H9 (cell line): ENCODE measurements at regions not wholly inside any gene's neighbourhood (a gene's known extent, or its start where the extent isn't known, plus 50 kb on each side); places are given as distances from the start of the nearest gene placed in this dataset.

Experiments used
- DNase-seq: peaks from one replicate; pipeline ENCODE4 v3.0.0-alpha.2; 2017
- H2AFZ ChIP-seq: one replicate; pipeline ENCODE4 v1.6.1; 2013; ENCODE audit warnings: mild to moderate bottlenecking, low read length, control low read depth, moderate library complexity
- H2AK5ac ChIP-seq: 2 replicates; pipeline ENCODE4 v1.6.1; 2013; ENCODE audit warnings: low read length, control low read depth, mixed read lengths; ENCODE audit not compliant: insufficient read length
- H2BK120ac ChIP-seq: one replicate; pipeline ENCODE4 v1.6.1; 2013; ENCODE audit warnings: low read depth, mild to moderate bottlenecking, low read length, control low read depth, inconsistent platforms; ENCODE audit not compliant: poor library complexity, severe bottlenecking
- H2BK12ac ChIP-seq: 2 replicates; pipeline ENCODE4 v1.6.1; 2013; ENCODE audit warnings: low read length, control low read depth, mixed read lengths, low read depth; ENCODE audit not compliant: insufficient read length
- H2BK15ac ChIP-seq: 2 replicates; pipeline ENCODE4 v1.6.1; 2013; ENCODE audit warnings: low read depth, low read length, control low read depth
- H2BK20ac ChIP-seq: one replicate; pipeline ENCODE4 v1.6.1; 2013; ENCODE audit warnings: low read depth, mild to moderate bottlenecking, low read length, control low read depth, inconsistent platforms; ENCODE audit not compliant: poor library complexity, severe bottlenecking
- H2BK5ac ChIP-seq: 2 replicates; pipeline ENCODE4 v1.6.1; 2013; ENCODE audit warnings: low read length, control low read depth, mixed read lengths; ENCODE audit not compliant: insufficient read length
- H3K14ac ChIP-seq: 2 replicates; pipeline ENCODE4 v1.6.1; 2013; ENCODE audit warnings: low read length, control low read depth; ENCODE audit not compliant: insufficient read depth
- H3K18ac ChIP-seq: 2 replicates; pipeline ENCODE4 v1.6.1; 2013; ENCODE audit warnings: low read depth, mild to moderate bottlenecking, mixed read lengths, low read length, control low read depth; ENCODE audit not compliant: insufficient read length
- H3K23ac ChIP-seq: 2 replicates; pipeline ENCODE4 v1.6.1; 2013; ENCODE audit warnings: low read length, control low read depth, mixed read lengths, low read depth; ENCODE audit not compliant: insufficient read length
- H3K23me2 ChIP-seq: 2 replicates; pipeline ENCODE4 v1.6.1; 2013; ENCODE audit warnings: low read depth, mild to moderate bottlenecking, mixed read lengths, low read length, control low read depth; ENCODE audit not compliant: insufficient read length, poor library complexity, severe bottlenecking
- H3K27ac ChIP-seq: 2 replicates; pipeline ENCODE4 v1.5.1; 2013; ENCODE audit warnings: low read length, control low read depth, mixed read lengths, low read depth; ENCODE audit not compliant: insufficient read length
- H3K27me3 ChIP-seq: 2 replicates; pipeline ENCODE4 v1.6.1; 2013; ENCODE audit warnings: low read length, control low read depth, inconsistent platforms; ENCODE audit not compliant: insufficient read depth
- H3K4ac ChIP-seq: 2 replicates; pipeline ENCODE4 v1.6.1; 2013; ENCODE audit warnings: low read depth, mild to moderate bottlenecking, control low read depth, inconsistent platforms, low read length, moderate library complexity
- H3K4me1 ChIP-seq: 2 replicates; pipeline ENCODE4 v1.6.1; 2013; ENCODE audit warnings: low read length, control low read depth, inconsistent platforms; ENCODE audit not compliant: insufficient read depth
- H3K4me2 ChIP-seq: 2 replicates; pipeline ENCODE4 v1.6.1; 2013; ENCODE audit warnings: low read length, control low read depth, mixed read lengths; ENCODE audit not compliant: insufficient read length, insufficient read depth
- H3K56ac ChIP-seq: 2 replicates; pipeline ENCODE4 v1.6.1; 2013; ENCODE audit warnings: low read depth, mild to moderate bottlenecking, mixed read lengths, low read length, control low read depth; ENCODE audit not compliant: insufficient read length
- H3K79me1 ChIP-seq: 2 replicates; pipeline ENCODE4 v1.6.1; 2013; ENCODE audit warnings: low read depth, mild to moderate bottlenecking, moderate library complexity, low read length, control low read depth, inconsistent platforms; ENCODE audit not compliant: insufficient read depth, poor library complexity, severe bottlenecking
- H3K79me2 ChIP-seq: 2 replicates; pipeline ENCODE4 v1.6.1; 2013; ENCODE audit warnings: low read length, control low read depth, inconsistent platforms; ENCODE audit not compliant: insufficient read depth
- H3K9ac ChIP-seq: 2 replicates; pipeline ENCODE4 v1.6.1; 2013; ENCODE audit warnings: low read length, control low read depth, mixed read lengths; ENCODE audit not compliant: insufficient read length; ENCODE audit errors: extremely low read depth
- H3K9me3 ChIP-seq: one replicate; pipeline ENCODE4 v1.6.1; 2013; ENCODE audit warnings: low read depth, low read length, inconsistent platforms; ENCODE audit not compliant: control insufficient read depth
- H3T11ph ChIP-seq: one replicate; pipeline ENCODE4 v1.6.1; 2013; ENCODE audit warnings: mild to moderate bottlenecking, low read length, control low read depth, inconsistent platforms
- H4K20me1 ChIP-seq: one replicate; pipeline ENCODE4 v1.6.1; 2013; ENCODE audit not compliant: control insufficient read depth, insufficient read length, insufficient read depth
- H4K5ac ChIP-seq: 2 replicates; pipeline ENCODE4 v1.6.1; 2013; ENCODE audit warnings: low read depth, mild to moderate bottlenecking, mixed read lengths, low read length, control low read depth; ENCODE audit not compliant: insufficient read length
- H4K8ac ChIP-seq: replicated peaks from 2 replicates; pipeline ENCODE4 v1.6.1; 2013; ENCODE audit warnings: low read length, control low read depth, mixed read lengths, low read depth; ENCODE audit not compliant: insufficient read length
- H4K91ac ChIP-seq: 2 replicates; pipeline ENCODE4 v1.6.1; 2013; ENCODE audit warnings: low read depth, mild to moderate bottlenecking, moderate library complexity, mixed read lengths, low read length, control low read depth; ENCODE audit not compliant: insufficient read length
- H3K27ac Mint-ChIP-seq, 3 experiments: 2 replicates in 2 of 3; 3 replicates in 1 of 3; pipeline ENCODE4 v1.8.0; 2020 to 2021; ENCODE audit warnings: mixed read lengths in 3 of 3, mild to moderate bottlenecking in 1 of 3, moderate library complexity in 1 of 3
- H3K27me3 Mint-ChIP-seq: 2 replicates; pipeline ENCODE4 v1.8.0; 2021; ENCODE audit warnings: low read depth, mild to moderate bottlenecking, moderate library complexity, mixed read lengths
- H3K36me3 Mint-ChIP-seq, 3 experiments: 2 replicates in 2 of 3; 3 replicates in 1 of 3; pipeline ENCODE4 v1.8.0; 2020 to 2021; ENCODE audit warnings: low read depth in 3 of 3, mixed read lengths in 3 of 3; ENCODE audit not compliant: insufficient read depth in 1 of 3
- H3K4me1 Mint-ChIP-seq, 2 experiments: 2 replicates each; pipeline ENCODE4 v1.8.0; 2020; ENCODE audit warnings: mixed read lengths in 2 of 2
- H3K4me3 Mint-ChIP-seq, 2 experiments: 2 replicates in 1 of 2; 3 replicates in 1 of 2; pipeline ENCODE4 v1.8.0; 2020 to 2021; ENCODE audit warnings: mild to moderate bottlenecking in 2 of 2, mixed read lengths in 2 of 2, moderate library complexity in 1 of 2
- H3K9me3 Mint-ChIP-seq, 2 experiments: 2 replicates in 1 of 2; 3 replicates in 1 of 2; pipeline ENCODE4 v1.8.0; 2020; ENCODE audit warnings: mild to moderate bottlenecking in 2 of 2, mixed read lengths in 2 of 2, moderate library complexity in 1 of 2
- WGBS: extraction: QIAGEN DNeasy Blood & Tissue Kit; methylation state at CpG from one replicate; pipeline ENCODE4 v1.1.7; 2013; ENCODE audit warnings: missing lambda C conversion rate, low lambda C conversion rate, mixed read lengths; ENCODE audit not compliant: insufficient read length; ENCODE audit errors: extremely low coverage; 5-methylcytosine and 5-hydroxymethylcytosine counted together
- TF ChIP-seq, protein P1 (sequence below): fragments of 200-600 bp; sonication (generic); conservative IDR thresholded peaks from 3 replicates; pipeline ENCODE4 v1.8.0; 2021; ENCODE audit warnings: antibody characterized with exemption, mild to moderate bottlenecking

- Histone ChIP-seq H3K79me1 (no peaks in the 10 kb centered on the region), H2BK20ac (no peak overlapping the region), H3K9me3 (no peaks in the 10 kb centered on the region), H2BK12ac (no peak overlapping the region), H3K23me2 (no peaks in the 10 kb centered on the region), H2BK15ac (no peak overlapping the region), H2BK120ac (no peak overlapping the region), H2BK5ac (no peak overlapping the region), H2AK5ac (no peak overlapping the region), H4K8ac (no peak overlapping the region), H3K27ac (no peak overlapping the region), H3K79me2 (no peaks in the 10 kb centered on the region), H4K20me1 (no peaks in the 10 kb centered on the region), H3T11ph (no peak overlapping the region), H3K18ac (no peak overlapping the region), H3K23ac (no peak overlapping the region), H4K91ac (no peak overlapping the region), H3K4me1 (no peaks in the 10 kb centered on the region), H3K9ac (no peak overlapping the region), H3K4me2 (no peak overlapping the region), H3K14ac (no peak overlapping the region), H3K27me3 (no peaks in the 10 kb centered on the region), H4K5ac (no peak overlapping the region), H3K56ac (no peak overlapping the region), H2AFZ (no peak overlapping the region), H3K4ac (no peak overlapping the region)
- H3K4me1 Mint-ChIP-seq = no peaks in the 10 kb centered on the region
- no peaks in the 10 kb centered on the region for H3K9me3 Mint-ChIP-seq
- H3K27me3 Mint-ChIP-seq = no peaks in the 10 kb centered on the region
- H3K36me3 Mint-ChIP-seq = no peaks in the 10 kb centered on the region
- TF ChIP-seq, protein P1, sequence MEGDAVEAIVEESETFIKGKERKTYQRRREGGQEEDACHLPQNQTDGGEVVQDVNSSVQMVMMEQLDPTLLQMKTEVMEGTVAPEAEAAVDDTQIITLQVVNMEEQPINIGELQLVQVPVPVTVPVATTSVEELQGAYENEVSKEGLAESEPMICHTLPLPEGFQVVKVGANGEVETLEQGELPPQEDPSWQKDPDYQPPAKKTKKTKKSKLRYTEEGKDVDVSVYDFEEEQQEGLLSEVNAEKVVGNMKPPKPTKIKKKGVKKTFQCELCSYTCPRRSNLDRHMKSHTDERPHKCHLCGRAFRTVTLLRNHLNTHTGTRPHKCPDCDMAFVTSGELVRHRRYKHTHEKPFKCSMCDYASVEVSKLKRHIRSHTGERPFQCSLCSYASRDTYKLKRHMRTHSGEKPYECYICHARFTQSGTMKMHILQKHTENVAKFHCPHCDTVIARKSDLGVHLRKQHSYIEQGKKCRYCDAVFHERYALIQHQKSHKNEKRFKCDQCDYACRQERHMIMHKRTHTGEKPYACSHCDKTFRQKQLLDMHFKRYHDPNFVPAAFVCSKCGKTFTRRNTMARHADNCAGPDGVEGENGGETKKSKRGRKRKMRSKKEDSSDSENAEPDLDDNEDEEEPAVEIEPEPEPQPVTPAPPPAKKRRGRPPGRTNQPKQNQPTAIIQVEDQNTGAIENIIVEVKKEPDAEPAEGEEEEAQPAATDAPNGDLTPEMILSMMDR = no peak
- no peak for DNase-seq
- WGBS = no CpG with 5 or more reads among the region's 2 CpGs
- H3K4me3 Mint-ChIP-seq = no peak overlapping the region
- H3K27ac Mint-ChIP-seq = no peak overlapping the region
Observed at GRCh38 chr4:74875451-74875850, 57.5 kb upstream of the PARM1 start.
